HepG2 (cell line): ENCODE measurements at regions not wholly inside any gene's neighbourhood (a gene's known extent, or its start where the extent isn't known, plus 50 kb on each side); places are given as distances from the start of the nearest gene placed in this dataset.

ENCODE experiments used
- ATAC-seq: fragments of 200-7000 bp; cut with Tn5 transposase; 3 replicates; pipeline ENCODE4 v1.9.1; 2020; ENCODE audit warnings: mild to moderate bottlenecking, moderate library complexity
- BruUV-seq: library from RNA; stranded (reverse); fragments of 400-500 nt; replicated peaks from 2 replicates; lab custom pipeline; 2021; lab: Mats Ljungman, UMichigan
- CTCF ChIA-PET: fragments of 300-600 bp; formaldehyde crosslinking; extraction: SDS; loops from one replicate; lab custom pipeline; 2021; ENCODE audit warnings: low total read pairs, inconsistent platforms, low intra/inter-chr PET ratio; lab: Yijun Ruan, JAX
- POLR2A ChIA-PET: fragments of 350-600 bp; sonication (Branson Sonifier 250); formaldehyde crosslinking; loops from one replicate; lab custom pipeline; 2020; ENCODE audit warnings: antibody characterized with exemption, inconsistent platforms; lab: Yijun Ruan, JAX
- DNase-seq: peaks from one replicate; pipeline ENCODE4 v3.0.0-alpha.2; 2015; ENCODE audit warnings: low spot score
- FAIRE-seq: peaks from 3 replicates; lab custom pipeline; 2011; peaks lifted over from hg19 to GRCh38; lab: Jason Lieb, UNC
- H2AFZ ChIP-seq: one replicate; pipeline ENCODE4 v1.6.1; 2011; ENCODE audit warnings: low read length, inconsistent platforms
- H3K27ac ChIP-seq: fragments of 300-600 bp; 3 replicates; pipeline ENCODE4 v1.8.0; 2011; ENCODE audit warnings: mixed run types, mild to moderate bottlenecking, mixed read lengths, low read length, inconsistent platforms; ENCODE audit not compliant: insufficient read depth; ENCODE audit errors: extremely low read length
- H3K27me3 ChIP-seq, 2 experiments: fragments of 200-600 bp in 1 of 2; 2 replicates in 1 of 2; 3 replicates in 1 of 2; pipeline versions ENCODE4 v1.6.0 to v1.8.0; 2011; ENCODE audit warnings: low read length in 2 of 2, mild to moderate bottlenecking in 2 of 2, moderate library complexity in 2 of 2, inconsistent platforms in 1 of 2; ENCODE audit not compliant: insufficient read depth in 2 of 2, control insufficient read depth in 1 of 2
- H3K36me3 ChIP-seq, 2 experiments: fragments of 200-600 bp in 1 of 2; replicated peaks in 1 of 2; 2 replicates in 1 of 2; 3 replicates in 1 of 2; pipeline versions ENCODE4 v1.5.1 to v1.8.0; 2011; ENCODE audit warnings: low read length in 2 of 2, inconsistent platforms in 1 of 2; ENCODE audit not compliant: insufficient read depth in 2 of 2, control insufficient read depth in 1 of 2
- H3K4me1 ChIP-seq: 2 replicates; pipeline ENCODE4 v1.5.1; 2012; ENCODE audit warnings: low read length, inconsistent platforms; ENCODE audit not compliant: insufficient read depth
- H3K4me2 ChIP-seq: 2 replicates; pipeline ENCODE4 v1.6.0; 2011; ENCODE audit warnings: low read depth, low read length, inconsistent platforms
- H3K4me3 ChIP-seq, 3 experiments: fragments of 200-600 bp in 1 of 3; sonication (generic), shearing (Covaris generic) in 1 of 3; replicated peaks in 1 of 3; 2 replicates each; pipeline ENCODE4 v1.5.1; 2011 to 2016; ENCODE audit warnings: low read length in 3 of 3, inconsistent platforms in 2 of 3, low read depth in 2 of 3, mild to moderate bottlenecking in 2 of 3, control low read depth in 1 of 3, mixed read lengths in 1 of 3; ENCODE audit not compliant: insufficient read depth in 1 of 3
- H3K79me2 ChIP-seq: one replicate; pipeline ENCODE4 v1.6.1; 2011; ENCODE audit warnings: low read length, inconsistent platforms; ENCODE audit not compliant: insufficient read depth
- H3K9ac ChIP-seq: 2 replicates; pipeline ENCODE4 v1.6.0; 2011; ENCODE audit warnings: mild to moderate bottlenecking, low read depth, low read length, inconsistent platforms; ENCODE audit not compliant: insufficient read depth
- H3K9me3 ChIP-seq: 2 replicates; pipeline ENCODE4 v1.5.1; 2012; ENCODE audit warnings: mild to moderate bottlenecking, low read length
- H4K20me1 ChIP-seq: 2 replicates; pipeline ENCODE4 v1.6.0; 2011; ENCODE audit warnings: inconsistent platforms, mild to moderate bottlenecking, low read length, moderate library complexity; ENCODE audit not compliant: insufficient read depth
- GFI1 ChIP-seq: sonication (generic); formaldehyde crosslinking; IDR thresholded peaks from 2 replicates; pipeline ENCODE4 v1.5.0; 2020; ENCODE audit warnings: missing genetic modification reagents, mild to moderate bottlenecking, borderline replicate concordance
- KMT2A ChIP-seq: sonication (generic); formaldehyde crosslinking; IDR thresholded peaks from 2 replicates; pipeline ENCODE4 v1.4.0; 2020; ENCODE audit warnings: missing genetic modification reagents
- KMT2B ChIP-seq: IDR thresholded peaks from 2 replicates; pipeline ENCODE4 v1.6.1; 2016; ENCODE audit warnings: missing genetic modification reagents, missing compliant biosample characterization
- NFE2 ChIP-seq: sonication (generic); formaldehyde crosslinking; IDR thresholded peaks from 2 replicates; pipeline ENCODE4 v1.4.0; 2020; ENCODE audit warnings: missing genetic modification reagents
- XBP1 ChIP-seq: sonication (generic); formaldehyde crosslinking; IDR thresholded peaks from 2 replicates; pipeline ENCODE4 v1.5.0; 2020; ENCODE audit warnings: missing genetic modification reagents
- XRCC5 ChIP-seq: fragments of 200-400 bp; formaldehyde crosslinking; optimal IDR thresholded peaks from 2 replicates; pipeline ENCODE3; 2017; ENCODE audit warnings: mild to moderate bottlenecking, low read length
- ZFP91 ChIP-seq: sonication (generic); formaldehyde crosslinking; IDR thresholded peaks from 2 replicates; pipeline ENCODE4 v1.9.0; 2022; ENCODE audit warnings: missing genetic modification reagents, mild to moderate bottlenecking, borderline replicate concordance
- ZNF124 ChIP-seq: sonication (generic); formaldehyde crosslinking; IDR thresholded peaks from 2 replicates; pipeline ENCODE4 v1.4.0; 2020; ENCODE audit warnings: missing genetic modification reagents
- ZNF746 ChIP-seq: sonication (generic); formaldehyde crosslinking; IDR thresholded peaks from 2 replicates; pipeline ENCODE4 v1.8.0; 2022; ENCODE audit warnings: mild to moderate bottlenecking, missing genetic modification reagents
- WGBS: methylation state at CpG from one replicate; pipeline ENCODE4 v1.1.6; 2017; ENCODE audit warnings: low lambda C conversion rate; 5-methylcytosine and 5-hydroxymethylcytosine counted together
- in situ Hi-C: cut with HindIII; loops from 2 replicates; pipeline ENCODE4 v1.10.0; 2017; ENCODE audit warnings: low pct_unique_long_range_greater_than_20kb; ENCODE audit not compliant: extremely low pct_ligation_motif_present
- intact Hi-C: fragments of 100-400 bp; cut with micrococcal nuclease; formaldehyde crosslinking; loops from one replicate; pipeline ENCODE4 v1.10.0; 2022; ENCODE audit not compliant: unreplicated experiment

- TF ChIP-seq GFI1 (CRISPR knock-in tag) (no peak), KMT2B (no peak), ZNF124 (no peak), XRCC5 (no peak), KMT2A (CRISPR knock-in tag) (no peak), ZNF746 (CRISPR knock-in tag) (no peak), XBP1 (CRISPR knock-in tag) (no peak)
- TF ChIP-seq, all 625 proteins: peak for 0
These were observed 106.4 kb upstream of the FAM20C start (continued) for GRCh38 chr7:85883-86515.

- Histone ChIP-seq H3K27me3 (peaks cover 2 to 68% of the 10 kb centered on the region in 2 experiments; a peak in 3 of 5 replicates), H3K4me2 (no peak overlapping the region), H3K4me1 (no peaks in the 10 kb centered on the region), H3K36me3 (no peaks in the 10 kb centered on the region), H3K9ac (no peak overlapping the region), H2AFZ (no peak overlapping the region), H3K4me3 (no peak overlapping the region), H3K9me3 (no peaks in the 10 kb centered on the region), H4K20me1 (peaks cover 2% of the 10 kb centered on the region; the same call in 1 of the 2 replicates), H3K79me2 (no peaks in the 10 kb centered on the region), H3K27ac (no peak overlapping the region)
- BruUV-seq, result no TSS peak
- TF ChIP-seq ZFP91 (CRISPR knock-in tag), result no peak
- no peak for TF ChIP-seq NFE2 (CRISPR knock-in tag)
- ATAC-seq, result no peak
- CTCF ChIA-PET, result no interaction called here
- WGBS, result 0% methylated on average over 1 of the region's 7 CpGs
- no peak for FAIRE-seq
- POLR2A ChIA-PET, result no interaction called here
- intact Hi-C loops, result no loop called here
- in situ Hi-C loops, result no loop called here
- no peak for DNase-seq
These were observed 105.7 kb upstream of the FAM20C start for GRCh38 chr7:86629-87028.
